ENCODE measurements at regions not wholly inside any gene's neighbourhood (a gene's known extent, or its start where the extent isn't known, plus 50 kb on each side); places are given as distances from the start of the nearest gene placed in this dataset.

GRCh38 chr13:91074091-91074490 lies 273.4 kb upstream of the MIR17HG start:
- TF ChIP-seq GATA2 (IDR thresholded peaks at IDR 0.05; ENCODE audit: low read depth, low read length), result no peak
- no peak for TF ChIP-seq GATA3 (IDR thresholded peaks at IDR 0.05; ENCODE audit: low read depth, low read length)

- TF ChIP-seq GATA2 (IDR thresholded peaks at IDR 0.05; ENCODE audit: low read depth, low read length), result no peak
- TF ChIP-seq GATA3 (IDR thresholded peaks at IDR 0.05; ENCODE audit: low read depth, low read length), result no peak
Observed at GRCh38 chr13:91076830-91077229, 270.7 kb upstream of the MIR17HG start.

- TF ChIP-seq GATA2 (IDR thresholded peaks at IDR 0.05; ENCODE audit: low read depth, low read length), result no peak
- TF ChIP-seq GATA3 (IDR thresholded peaks at IDR 0.05; ENCODE audit: low read depth, low read length), result no peak
Observed at GRCh38 chr13:91078093-91078679, 269.3 kb upstream of the MIR17HG start.

GRCh38 chr13:91079176-91079575 lies 268.3 kb upstream of the MIR17HG start:
- no peak for TF ChIP-seq GATA3 (IDR thresholded peaks at IDR 0.05; ENCODE audit: low read depth, low read length)
- TF ChIP-seq GATA2 (IDR thresholded peaks at IDR 0.05; ENCODE audit: low read depth, low read length), result no peak

GRCh38 chr13:91085127-91085526 lies 262.4 kb upstream of the MIR17HG start:
- TF ChIP-seq GATA2 (IDR thresholded peaks at IDR 0.05; ENCODE audit: low read depth, low read length) (no peak), GATA3 (IDR thresholded peaks at IDR 0.05; ENCODE audit: low read depth, low read length) (no peak)

- TF ChIP-seq GATA3 (IDR thresholded peaks at IDR 0.05; ENCODE audit: low read depth, low read length) (no peak), GATA2 (IDR thresholded peaks at IDR 0.05; ENCODE audit: low read depth, low read length) (no peak)
Observed at GRCh38 chr13:91086936-91087716, 260.4 kb upstream of the MIR17HG start.

- TF ChIP-seq GATA2 (IDR thresholded peaks at IDR 0.05; ENCODE audit: low read depth, low read length) (no peak), GATA3 (IDR thresholded peaks at IDR 0.05; ENCODE audit: low read depth, low read length) (no peak)
Observed at GRCh38 chr13:91097269-91097668, 250.2 kb upstream of the MIR17HG start.

- TF ChIP-seq GATA2 (IDR thresholded peaks at IDR 0.05; ENCODE audit: low read depth, low read length) (no peak), GATA3 (IDR thresholded peaks at IDR 0.05; ENCODE audit: low read depth, low read length) (no peak)
Observed at GRCh38 chr13:91099877-91100276, 247.6 kb upstream of the MIR17HG start.

GRCh38 chr13:91100944-91101343 lies 246.5 kb upstream of the MIR17HG start:
- TF ChIP-seq GATA2 (IDR thresholded peaks at IDR 0.05; ENCODE audit: low read depth, low read length) (no peak), GATA3 (IDR thresholded peaks at IDR 0.05; ENCODE audit: low read depth, low read length) (no peak)

GRCh38 chr13:91101381-91101780 lies 246.1 kb upstream of the MIR17HG start:
- TF ChIP-seq GATA3 (IDR thresholded peaks at IDR 0.05; ENCODE audit: low read depth, low read length) (no peak), GATA2 (IDR thresholded peaks at IDR 0.05; ENCODE audit: low read depth, low read length) (no peak)

- TF ChIP-seq GATA2 (IDR thresholded peaks at IDR 0.05; ENCODE audit: low read depth, low read length), result no peak
- no peak for TF ChIP-seq GATA3 (IDR thresholded peaks at IDR 0.05; ENCODE audit: low read depth, low read length)
Observed at GRCh38 chr13:91105270-91105669, 242.2 kb upstream of the MIR17HG start.

- TF ChIP-seq GATA3 (IDR thresholded peaks at IDR 0.05; ENCODE audit: low read depth, low read length), result no peak
- TF ChIP-seq GATA2 (IDR thresholded peaks at IDR 0.05; ENCODE audit: low read depth, low read length), result no peak
Observed at GRCh38 chr13:91106565-91106964, 240.9 kb upstream of the MIR17HG start.

- no peak for TF ChIP-seq GATA2 (IDR thresholded peaks at IDR 0.05; ENCODE audit: low read depth, low read length)
- no peak for TF ChIP-seq GATA3 (IDR thresholded peaks at IDR 0.05; ENCODE audit: low read depth, low read length)
Observed at GRCh38 chr13:91108315-91108714, 239.2 kb upstream of the MIR17HG start.

- TF ChIP-seq GATA2 (IDR thresholded peaks at IDR 0.05; ENCODE audit: low read depth, low read length) (no peak), GATA3 (IDR thresholded peaks at IDR 0.05; ENCODE audit: low read depth, low read length) (no peak)
Observed at GRCh38 chr13:91111476-91112200, 235.8 kb upstream of the MIR17HG start.

All from SH-SY5Y (cell line).